IMR-90 (cell line): ENCODE measurements at regions not wholly inside any gene's neighbourhood (a gene's known extent, or its start where the extent isn't known, plus 50 kb on each side); places are given as distances from the start of the nearest gene placed in this dataset.

Experiments used
- ATAC-seq: fragments of 200-7000 bp; cut with Tn5 transposase; 2 replicates; pipeline ENCODE4 v1.9.1; 2020; ENCODE audit warnings: low read depth, mild to moderate bottlenecking, moderate library complexity
- BruUV-seq: library from RNA; stranded (reverse); fragments of 400-500 nt; replicated peaks from 2 replicates; lab custom pipeline; 2021; lab: Mats Ljungman, UMichigan
- CTCF ChIA-PET: fragments of 300-600 bp; formaldehyde crosslinking; extraction: SDS; loops from one replicate; lab custom pipeline; 2021; ENCODE audit warnings: antibody characterized with exemption; lab: Yijun Ruan, JAX
- POLR2A ChIA-PET: fragments of 300-600 bp; sonication (Branson Sonifier 250); formaldehyde crosslinking; loops from one replicate; lab custom pipeline; 2022; ENCODE audit warnings: antibody characterized with exemption; ENCODE audit not compliant: unreplicated experiment; lab: Charles Lee
- DNase-seq: peaks from one replicate; pipeline ENCODE4 v3.0.0; 2013
- H2AFZ ChIP-seq: replicated peaks from 2 replicates; pipeline ENCODE3; 2013; ENCODE audit warnings: low read length, mild to moderate bottlenecking; ENCODE audit not compliant: poor library complexity
- H2AK5ac ChIP-seq: 2 replicates; pipeline ENCODE4 v1.6.1; 2013; ENCODE audit warnings: low read depth, low read length, inconsistent platforms
- H2AK9ac ChIP-seq: replicated peaks from 2 replicates; pipeline ENCODE3; 2013; ENCODE audit warnings: mild to moderate bottlenecking, low read depth, low read length, moderate library complexity; ENCODE audit not compliant: poor library complexity
- H2BK120ac ChIP-seq: 2 replicates; pipeline ENCODE4 v1.6.1; 2013; ENCODE audit warnings: low read depth, low read length, inconsistent platforms
- H2BK15ac ChIP-seq: 3 replicates; pipeline ENCODE4 v1.6.1; 2013; ENCODE audit warnings: low read depth, low read length, inconsistent platforms
- H2BK20ac ChIP-seq: 2 replicates; pipeline ENCODE4 v1.6.1; 2013; ENCODE audit warnings: low read depth, mild to moderate bottlenecking, inconsistent platforms, low read length, moderate library complexity
- H2BK5ac ChIP-seq: 2 replicates; pipeline ENCODE4 v1.6.1; 2013; ENCODE audit warnings: mild to moderate bottlenecking, low read depth, low read length, inconsistent platforms; ENCODE audit not compliant: poor library complexity, severe bottlenecking
- H3K14ac ChIP-seq: replicated peaks from 2 replicates; pipeline ENCODE4 v1.6.1; 2013; ENCODE audit warnings: low read depth, low read length, inconsistent platforms
- H3K18ac ChIP-seq: 2 replicates; pipeline ENCODE4 v1.6.1; 2013; ENCODE audit warnings: low read depth, low read length, control low read depth
- H3K23ac ChIP-seq: 2 replicates; pipeline ENCODE4 v1.6.1; 2013; ENCODE audit warnings: low read depth, low read length, inconsistent platforms
- H3K27ac ChIP-seq: 2 replicates; pipeline ENCODE4 v1.5.1; 2013; ENCODE audit warnings: mild to moderate bottlenecking, control low read depth, low read length; ENCODE audit not compliant: insufficient read depth
- H3K27me3 ChIP-seq: 2 replicates; pipeline ENCODE4 v1.6.1; 2013; ENCODE audit warnings: low read length; ENCODE audit not compliant: control insufficient read depth, insufficient read depth
- H3K36me3 ChIP-seq: 2 replicates; pipeline ENCODE4 v1.6.1; 2013; ENCODE audit warnings: low read length, mixed read lengths; ENCODE audit not compliant: control insufficient read depth, insufficient read depth
- H3K4ac ChIP-seq: 2 replicates; pipeline ENCODE4 v1.6.1; 2013; ENCODE audit warnings: low read depth, low read length, inconsistent platforms
- H3K4me1 ChIP-seq: 2 replicates; pipeline ENCODE4 v1.6.1; 2013; ENCODE audit warnings: low read length, mixed read lengths; ENCODE audit not compliant: control insufficient read depth, insufficient read depth
- H3K4me2 ChIP-seq: 2 replicates; pipeline ENCODE4 v1.6.1; 2013; ENCODE audit warnings: low read depth, mild to moderate bottlenecking, control low read depth, low read length, moderate library complexity
- H3K4me3 ChIP-seq: 2 replicates; pipeline ENCODE4 v1.5.1; 2013; ENCODE audit warnings: low read depth, mild to moderate bottlenecking, control low read depth, low read length, moderate library complexity; ENCODE audit not compliant: insufficient read depth
- H3K56ac ChIP-seq: 2 replicates; pipeline ENCODE4 v1.6.1; 2013; ENCODE audit warnings: low read length, inconsistent platforms; ENCODE audit not compliant: insufficient read depth; ENCODE audit errors: extremely low read depth
- H3K79me1 ChIP-seq, 2 experiments: 2 replicates each; pipeline ENCODE4 v1.6.1; 2013; ENCODE audit warnings: low read length in 2 of 2, inconsistent platforms in 1 of 2, low read depth in 1 of 2
- H3K9ac ChIP-seq: 2 replicates; pipeline ENCODE4 v1.6.1; 2013; ENCODE audit warnings: low read depth, low read length, control low read depth
- H3K9me1 ChIP-seq: 2 replicates; pipeline ENCODE4 v1.6.1; 2013; ENCODE audit warnings: low read length, inconsistent platforms; ENCODE audit not compliant: insufficient read depth
- H3K9me3 ChIP-seq: 2 replicates; pipeline ENCODE4 v1.6.1; 2013; ENCODE audit warnings: low read length; ENCODE audit not compliant: control insufficient read depth, insufficient read depth
- H4K20me1 ChIP-seq: 2 replicates; pipeline ENCODE4 v1.6.1; 2013; ENCODE audit warnings: low read length, inconsistent platforms; ENCODE audit not compliant: insufficient read depth
- H4K5ac ChIP-seq: 2 replicates; pipeline ENCODE4 v1.6.1; 2013; ENCODE audit warnings: mild to moderate bottlenecking, low read depth, low read length, control low read depth
- H4K8ac ChIP-seq, 2 experiments: 2 replicates each; pipeline ENCODE4 v1.6.1; 2013; ENCODE audit warnings: low read depth in 2 of 2, low read length in 2 of 2, control low read depth in 1 of 2, inconsistent platforms in 1 of 2
- H4K91ac ChIP-seq: 2 replicates; pipeline ENCODE4 v1.6.1; 2013; ENCODE audit warnings: low read depth, low read length, inconsistent platforms; ENCODE audit not compliant: insufficient read depth
- NFE2L2 ChIP-seq: fragments of 150-350 bp; IDR thresholded peaks from 2 replicates; pipeline ENCODE4 v1.6.1; 2016; ENCODE audit warnings: low read depth, mild to moderate bottlenecking, low read length
- RCOR1 ChIP-seq: IDR thresholded peaks from 2 replicates; pipeline ENCODE4 v1.6.1; 2012; ENCODE audit warnings: mild to moderate bottlenecking, low read length, improper control_type of control experiment; ENCODE audit not compliant: insufficient replicate concordance
- SMC3 ChIP-seq: fragments of 150-350 bp; IDR thresholded peaks from 2 replicates; pipeline ENCODE4 v1.6.1; 2016; ENCODE audit warnings: low read depth, mild to moderate bottlenecking, antibody characterized with exemption, low read length, moderate library complexity
- dilution Hi-C: fragments of 300-500 bp; cut with HindIII; formaldehyde crosslinking; loops from one replicate; pipeline ENCODE4 v1.14.3; 2018; ENCODE audit warnings: low sequenced_read_pairs; ENCODE audit not compliant: unreplicated experiment
- in situ Hi-C: fragments of 300-500 bp; cut with MboI; formaldehyde crosslinking; loops from 3 replicates; pipeline ENCODE4 v1.14.3; 2019; ENCODE audit warnings: low sequenced_read_pairs, inconsistent platforms, mixed read lengths
- intact Hi-C: fragments of 100-400 bp; cut with micrococcal nuclease; formaldehyde crosslinking; loops from 2 replicates; pipeline ENCODE4 v1.10.0; 2022

GRCh38 chr3:74269689-74270088 is 344.8 kb downstream of the CNTN3 start:
- H2BK15ac ChIP-seq: no peak overlapping the region
- H3K4me3 ChIP-seq: no peak overlapping the region
- H3K23ac ChIP-seq: no peak overlapping the region
- no peak overlapping the region for H4K8ac ChIP-seq
- H2BK20ac ChIP-seq: no peak overlapping the region
- peaks cover 2% of the 10 kb centered on the region; the same call in 1 of the 2 replicates for H3K4me1 ChIP-seq
- no peak for ATAC-seq
- H3K18ac ChIP-seq: no peak overlapping the region
- H4K20me1 ChIP-seq: no peaks in the 10 kb centered on the region
- H3K27me3 ChIP-seq: no peaks in the 10 kb centered on the region
- H3K79me1 ChIP-seq: no peaks in the 10 kb centered on the region
- BruUV-seq: no TSS peak
- no peak overlapping the region for H3K14ac ChIP-seq
- no peak overlapping the region for H2AK9ac ChIP-seq
- no peak overlapping the region for H3K9ac ChIP-seq
- no peak overlapping the region for H2AK5ac ChIP-seq
- H2BK5ac ChIP-seq: no peak overlapping the region
- intact Hi-C loops: loop anchor here (5.0 to 10.0 kb wide), 3 partner anchors 343 to 615 kb away; partner anchors contain the start of gene CNTN3
- in situ Hi-C loops: no loop called here
- no peak overlapping the region for H3K4me2 ChIP-seq
- H2AFZ ChIP-seq: no peak overlapping the region
- H3K27ac ChIP-seq: no peak overlapping the region
- no peaks in the 10 kb centered on the region for H3K9me1 ChIP-seq
- CTCF ChIA-PET: no interaction called here
- H3K4ac ChIP-seq: no peak overlapping the region
- no peaks in the 10 kb centered on the region for H3K9me3 ChIP-seq
- no peak for DNase-seq
- no peak overlapping the region for H4K91ac ChIP-seq
- H3K56ac ChIP-seq: no peak overlapping the region
- TF ChIP-seq NFE2L2: no peak
- TF ChIP-seq RCOR1: no peak
- no peak for TF ChIP-seq SMC3
- H2BK120ac ChIP-seq: no peak overlapping the region
- H3K36me3 ChIP-seq: no peaks in the 10 kb centered on the region
- POLR2A ChIA-PET: no interaction called here
- dilution Hi-C loops: no loop called here
- H4K5ac ChIP-seq: no peak overlapping the region
